ENCODE measurements at regions not wholly inside any gene's neighbourhood (a gene's known extent, or its start where the extent isn't known, plus 50 kb on each side); places are given as distances from the start of the nearest gene placed in this dataset.

GRCh38 chr7:25647872-25648271 is 419.6 kb upstream of the NPVF start:
- no peak for DNase-seq (ENCODE audit: extremely low read depth, low read depth)

- DNase-seq (ENCODE audit: extremely low read depth, low read depth), result no peak
Observed at GRCh38 chr7:25652366-25652765, 424.1 kb upstream of the NPVF start.

GRCh38 chr7:25653384-25653783 is 425.1 kb upstream of the NPVF start:
- DNase-seq (ENCODE audit: extremely low read depth, low read depth), result no peak

- DNase-seq (ENCODE audit: extremely low read depth, low read depth), result no peak
Observed at GRCh38 chr7:25656071-25656470, 427.8 kb upstream of the NPVF start.

GRCh38 chr7:25656581-25657026 is 428.3 kb upstream of the NPVF start:
- no peak for DNase-seq (ENCODE audit: extremely low read depth, low read depth)

GRCh38 chr7:25658375-25658774 is 430.1 kb upstream of the NPVF start:
- no peak for DNase-seq (ENCODE audit: extremely low read depth, low read depth)

GRCh38 chr7:25659841-25660240 is 431.6 kb upstream of the NPVF start:
- no peak for DNase-seq (ENCODE audit: extremely low read depth, low read depth)

- no peak for DNase-seq (ENCODE audit: extremely low read depth, low read depth)
Observed at GRCh38 chr7:25662841-25663800, 434.8 kb upstream of the NPVF start.

GRCh38 chr7:25663877-25664276 is 435.6 kb upstream of the NPVF start:
- no peak for DNase-seq (ENCODE audit: extremely low read depth, low read depth)

- DNase-seq (ENCODE audit: extremely low read depth, low read depth), result no peak
Observed at GRCh38 chr7:25664593-25664992, 436.3 kb upstream of the NPVF start.

- DNase-seq (ENCODE audit: extremely low read depth, low read depth), result no peak
Observed at GRCh38 chr7:25665374-25665773, 437.1 kb upstream of the NPVF start.

GRCh38 chr7:25665903-25666670 is 437.8 kb upstream of the NPVF start:
- no peak for DNase-seq (ENCODE audit: extremely low read depth, low read depth)

- no peak for DNase-seq (ENCODE audit: extremely low read depth, low read depth)
Observed at GRCh38 chr7:25666671-25667060, 438.4 kb upstream of the NPVF start.

GRCh38 chr7:25669281-25669781 is 441.0 kb upstream of the NPVF start:
- DNase-seq (ENCODE audit: extremely low read depth, low read depth), result no peak

GRCh38 chr7:25669961-25670841 is 441.9 kb upstream of the NPVF start:
- DNase-seq (ENCODE audit: extremely low read depth, low read depth), result no peak

- no peak for DNase-seq (ENCODE audit: extremely low read depth, low read depth)
Observed at GRCh38 chr7:25671111-25671510, 442.8 kb upstream of the NPVF start.

- no peak for DNase-seq (ENCODE audit: extremely low read depth, low read depth)
Observed at GRCh38 chr7:25672496-25672895, 444.2 kb upstream of the NPVF start.

GRCh38 chr7:25675789-25676474 is 447.6 kb upstream of the NPVF start:
- no peak for DNase-seq (ENCODE audit: extremely low read depth, low read depth)

GRCh38 chr7:25677595-25677994 is 449.3 kb upstream of the NPVF start:
- no peak for DNase-seq (ENCODE audit: extremely low read depth, low read depth)

- no peak for DNase-seq (ENCODE audit: extremely low read depth, low read depth)
Observed at GRCh38 chr7:25678215-25678614, 449.9 kb upstream of the NPVF start.
